HG02678 (cell line): ENCODE measurements at regions not wholly inside any gene's neighbourhood (a gene's known extent, or its start where the extent isn't known, plus 50 kb on each side); places are given as distances from the start of the nearest gene placed in this dataset.

ENCODE experiments used
- ATAC-seq: cut with Tn5 transposase; IDR thresholded peaks from one replicate; pipeline ENCODE4 v1.9.1; 2021; ENCODE audit warnings: mild to moderate bottlenecking, moderate library complexity; ENCODE audit not compliant: unreplicated experiment

DNA sequence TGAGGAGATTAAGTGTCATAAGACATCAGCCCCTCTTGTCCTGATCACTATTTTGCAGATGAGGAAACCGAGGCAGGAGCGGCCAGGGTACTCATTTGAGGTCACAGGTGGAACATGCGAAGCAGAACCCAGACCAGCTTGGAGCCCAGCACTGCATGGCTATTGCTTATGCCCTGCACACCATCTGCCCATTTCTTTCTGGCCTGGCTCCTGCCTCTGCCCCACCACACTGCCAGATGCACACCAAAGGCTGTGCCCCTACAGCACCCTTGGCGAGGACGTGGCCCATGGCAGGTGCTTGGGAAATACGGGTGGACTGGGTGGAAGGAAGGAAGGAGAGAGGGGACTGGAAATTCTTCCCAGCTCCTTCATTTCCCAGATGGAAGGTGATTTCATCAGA is 222.9 kb downstream of the CTTN start:
- ATAC-seq, result no peak

DNA sequence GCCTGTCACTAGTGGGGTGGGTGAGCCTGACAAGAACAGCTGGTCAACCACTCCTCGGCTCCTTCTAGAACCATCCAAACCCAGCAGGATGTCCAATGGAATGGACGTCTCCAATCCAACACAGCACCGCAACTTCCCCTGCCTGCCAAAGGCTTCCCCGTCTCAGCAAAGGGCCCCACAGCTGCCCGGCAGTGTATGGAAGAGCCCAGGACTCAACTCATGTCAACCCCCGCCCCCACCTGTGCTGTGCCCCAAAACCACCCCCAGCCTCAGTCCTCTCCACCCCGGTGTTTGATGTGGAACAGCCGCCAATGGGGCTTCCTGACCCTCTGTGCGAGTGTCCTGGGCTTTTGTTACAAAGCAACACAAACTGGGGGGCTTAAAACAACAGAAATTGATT is 223.8 kb downstream of the CTTN start:
- ATAC-seq, result no peak

DNA sequence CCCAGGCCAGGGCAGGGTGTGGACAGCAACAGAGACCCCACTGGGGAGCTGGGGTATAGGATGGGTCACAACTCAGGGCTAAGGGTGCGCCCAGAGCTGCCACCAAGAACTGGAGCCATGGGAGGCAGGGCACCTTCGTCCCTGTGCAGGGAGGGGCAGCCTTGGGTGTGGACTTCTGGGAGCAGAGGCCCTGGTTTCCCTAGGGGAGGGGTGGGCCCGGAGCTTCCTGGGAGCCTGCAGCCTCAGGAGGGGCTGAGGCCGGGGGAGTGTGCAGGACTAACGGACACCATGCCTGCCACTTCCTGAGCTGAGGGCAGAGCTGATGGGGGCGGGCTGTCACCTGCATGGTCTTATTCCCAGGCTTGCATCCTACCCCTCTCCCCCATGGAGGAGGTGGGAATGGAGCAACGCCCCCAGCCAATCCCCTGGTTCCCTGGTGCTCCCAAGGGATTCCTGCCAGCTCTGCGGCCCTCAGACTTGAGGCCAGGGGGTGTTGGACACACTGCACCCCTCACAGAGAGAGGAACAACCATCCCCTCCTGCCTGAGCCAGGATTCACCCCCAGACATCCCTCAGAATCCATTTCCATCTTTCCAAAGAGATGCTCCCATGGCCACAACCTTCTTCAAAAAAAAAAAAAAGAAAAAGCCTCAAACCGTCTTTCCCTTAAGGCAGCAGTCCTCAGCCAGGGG is 225.7 kb downstream of the CTTN start:
- ATAC-seq, result no peak

DNA sequence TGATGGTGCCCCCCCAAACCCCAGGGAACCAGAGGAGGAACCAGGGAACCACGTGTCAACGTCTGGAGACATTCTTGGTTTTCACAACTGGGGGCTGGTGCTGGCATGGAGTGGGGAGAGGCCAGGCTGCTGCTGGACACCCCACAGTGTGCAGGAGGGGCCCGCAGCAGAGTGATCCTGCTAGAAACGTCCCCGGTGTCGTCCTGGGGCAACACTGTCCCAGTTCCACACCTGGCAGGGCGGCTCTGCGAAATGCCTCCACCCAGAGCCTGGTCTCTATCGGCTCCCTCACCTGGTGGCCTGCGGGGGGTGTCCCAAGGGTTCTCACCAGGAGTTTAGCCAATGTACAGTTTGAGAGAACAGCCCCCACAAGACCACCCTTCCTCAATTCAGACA is 226.3 kb downstream of the CTTN start:
- no peak for ATAC-seq

DNA sequence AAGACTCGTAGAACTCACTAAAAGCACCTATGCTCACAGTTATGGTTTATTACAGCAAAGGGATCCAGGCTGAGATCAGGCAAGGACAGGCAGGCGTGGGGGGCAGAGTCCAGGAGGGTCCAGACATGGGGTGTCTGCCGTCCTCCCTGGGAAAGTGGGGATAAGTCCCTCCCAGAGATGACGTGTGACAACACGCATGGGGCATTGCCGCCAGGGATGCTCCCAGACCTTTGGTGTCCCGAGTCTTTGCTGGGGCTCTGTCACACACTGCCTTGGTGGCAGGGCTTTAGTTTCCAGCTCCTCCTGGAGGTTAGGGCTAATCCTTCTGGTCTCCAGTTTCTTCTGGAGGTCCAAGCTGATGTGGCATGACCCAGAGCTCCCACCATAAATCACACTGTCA is 226.7 kb downstream of the CTTN start:
- ATAC-seq, result no peak

DNA sequence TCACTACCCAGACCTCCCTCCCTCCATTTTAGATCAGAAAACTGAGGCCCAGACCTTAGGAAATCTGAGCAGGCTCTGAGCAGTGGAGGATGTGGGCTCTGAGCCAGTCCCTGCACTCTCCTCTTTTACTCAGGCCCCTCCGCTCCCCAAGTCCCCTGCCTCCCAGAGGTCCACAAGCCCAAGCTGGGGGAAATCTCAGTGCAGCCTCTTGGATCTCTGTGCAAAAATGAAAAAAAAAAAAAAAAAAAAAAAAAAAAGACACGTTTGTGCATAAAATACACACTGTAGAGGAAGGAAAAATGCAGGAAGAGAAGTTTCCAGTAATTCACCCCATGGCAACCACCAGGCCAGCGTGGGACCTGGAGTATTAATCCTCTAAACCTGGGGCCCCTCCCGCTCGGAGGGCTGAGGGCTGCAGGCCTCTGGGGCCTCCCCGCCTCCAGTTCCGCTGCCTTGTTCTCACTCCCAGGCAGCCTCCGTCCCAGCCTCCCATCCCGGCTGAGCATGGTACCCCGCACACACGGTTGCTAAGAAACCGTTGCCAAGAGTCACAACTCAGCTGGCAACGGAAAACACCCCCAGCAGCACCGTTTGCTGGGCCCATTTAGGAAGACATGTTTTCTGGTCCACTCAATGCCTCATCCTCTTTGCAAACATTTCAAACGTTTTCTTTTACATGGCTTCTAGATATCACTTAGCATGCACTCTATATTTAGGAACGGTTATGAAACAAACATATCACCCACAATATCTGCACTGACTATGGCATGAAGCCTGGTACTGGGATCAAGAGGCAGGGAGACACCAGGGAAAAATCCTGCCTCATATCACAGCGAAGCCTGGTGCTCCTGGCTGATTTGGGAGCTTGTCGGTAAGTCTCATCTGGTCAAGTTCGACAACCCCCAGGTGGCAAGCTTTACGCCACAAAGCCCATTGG is 227.5 kb downstream of the CTTN start:
- ATAC-seq, result no peak

DNA sequence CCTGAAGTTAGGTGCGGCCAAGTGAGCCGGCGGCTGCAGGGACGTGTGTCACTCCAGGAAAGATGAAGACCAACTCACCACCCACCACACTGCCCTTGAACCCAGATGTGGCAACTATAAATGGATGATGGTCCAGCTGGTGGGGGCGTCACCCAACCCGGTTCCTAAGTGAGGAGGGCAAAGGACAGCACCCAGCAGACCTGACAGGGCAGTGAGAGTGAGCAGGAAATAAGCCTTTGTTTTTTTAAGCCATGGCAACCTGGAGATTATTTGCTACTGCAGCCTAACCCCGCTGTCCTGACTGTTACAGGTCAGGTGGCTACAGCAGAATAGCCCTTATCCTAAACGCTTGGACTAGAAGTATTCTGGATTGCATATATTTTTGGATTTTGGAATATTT is 228.9 kb downstream of the CTTN start:
- ATAC-seq, result no peak

DNA sequence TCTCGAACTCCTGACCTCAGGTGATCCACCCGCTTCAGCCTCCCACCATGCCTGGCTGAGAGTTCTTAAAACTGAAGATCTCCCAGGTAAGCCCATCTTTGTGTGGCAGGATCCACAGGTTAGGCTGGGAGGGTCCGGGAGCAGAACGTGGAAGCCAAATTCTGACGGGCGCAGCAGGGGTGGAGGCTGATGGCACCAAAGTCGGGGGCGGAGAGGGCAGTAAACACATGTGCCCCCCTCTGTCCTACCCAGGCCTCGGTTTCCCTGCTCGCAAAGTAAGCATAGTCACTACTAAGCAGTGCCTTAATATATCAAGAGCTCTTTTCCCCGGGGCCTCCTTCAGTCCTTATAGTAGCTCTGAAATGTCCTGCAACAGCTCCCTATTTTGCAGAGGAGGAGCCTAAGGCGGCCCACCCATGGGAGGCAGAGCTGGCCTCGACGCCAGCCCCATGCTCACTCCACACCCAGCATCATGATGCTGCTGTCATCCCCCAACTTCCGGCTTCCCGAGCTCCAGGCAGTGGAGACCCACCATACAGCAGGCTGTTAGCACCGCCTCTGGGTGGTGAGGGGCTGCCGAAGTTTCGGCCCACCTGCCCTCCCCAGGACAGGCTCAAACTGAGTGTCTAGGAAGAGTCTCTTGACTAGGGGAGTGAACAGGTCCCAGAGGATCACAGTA is 230.0 kb downstream of the CTTN start:
- ATAC-seq, result no peak

DNA sequence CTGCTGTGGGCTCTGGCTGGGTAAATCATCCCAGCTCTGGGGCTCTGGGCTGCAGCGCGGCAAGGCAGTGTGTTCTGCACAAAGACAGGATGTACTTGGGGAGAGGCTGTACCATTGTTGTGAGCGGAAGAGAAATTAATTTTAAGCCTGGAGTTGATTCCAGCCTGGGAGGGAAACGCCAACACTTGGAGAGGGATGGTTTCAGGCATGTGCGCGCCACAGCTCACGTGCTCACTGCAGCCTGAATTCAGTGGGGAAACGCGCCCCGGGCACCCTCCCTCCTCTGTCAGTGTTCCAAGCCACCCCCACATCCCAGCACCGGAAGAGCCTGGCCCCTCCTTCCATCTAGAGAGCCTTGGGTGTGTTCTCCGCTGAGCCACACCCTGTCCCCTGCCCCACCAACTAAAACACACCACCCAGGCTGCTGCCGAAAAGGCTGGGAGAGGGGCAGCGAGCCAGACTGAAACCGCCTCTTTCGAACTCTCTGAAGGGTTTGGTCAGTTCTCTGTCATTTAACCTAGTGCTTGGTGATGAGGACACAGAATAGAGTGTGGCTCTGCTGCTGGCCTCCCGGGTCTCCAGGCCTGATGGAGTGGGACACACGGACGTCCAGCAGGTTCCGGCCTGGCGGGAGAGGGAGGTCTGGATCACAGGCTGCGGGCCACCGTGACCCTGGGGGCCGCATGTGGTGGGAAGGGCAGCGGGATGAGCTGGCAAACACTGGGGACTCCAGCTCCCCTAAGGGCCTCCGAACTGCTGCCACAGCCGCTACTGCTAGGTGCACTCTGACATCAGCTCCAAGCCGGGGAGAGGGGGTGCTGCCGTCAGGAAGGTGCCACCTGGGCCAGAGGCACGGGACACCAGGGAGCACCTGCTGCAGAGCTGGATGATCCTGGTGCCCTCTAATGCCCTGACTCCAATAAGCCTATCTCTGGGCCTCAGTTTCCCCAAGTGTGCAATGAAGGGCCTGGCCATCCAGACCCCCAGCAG is 230.8 kb downstream of the CTTN start:
- ATAC-seq, result no peak

DNA sequence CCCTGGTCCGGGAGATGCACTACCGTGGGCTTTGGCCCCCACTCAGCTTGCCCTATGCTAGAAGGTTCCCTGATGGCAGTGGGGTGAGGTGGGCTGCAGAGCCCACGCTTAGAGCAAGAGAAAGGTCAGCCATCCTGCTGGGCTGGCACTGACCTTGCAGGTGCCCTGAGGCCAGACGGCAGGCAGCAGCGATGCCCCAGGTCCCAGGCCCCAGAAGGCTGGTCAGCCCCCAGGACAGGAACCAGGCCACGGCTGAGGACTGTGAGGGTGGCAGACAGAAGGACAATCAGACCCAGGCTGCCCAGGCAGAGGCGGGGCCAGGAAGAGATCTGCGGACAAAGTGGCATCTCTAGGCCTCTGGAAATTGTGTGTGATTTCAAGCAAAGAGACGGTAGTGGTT is 231.7 kb downstream of the CTTN start:
- no peak for ATAC-seq

DNA sequence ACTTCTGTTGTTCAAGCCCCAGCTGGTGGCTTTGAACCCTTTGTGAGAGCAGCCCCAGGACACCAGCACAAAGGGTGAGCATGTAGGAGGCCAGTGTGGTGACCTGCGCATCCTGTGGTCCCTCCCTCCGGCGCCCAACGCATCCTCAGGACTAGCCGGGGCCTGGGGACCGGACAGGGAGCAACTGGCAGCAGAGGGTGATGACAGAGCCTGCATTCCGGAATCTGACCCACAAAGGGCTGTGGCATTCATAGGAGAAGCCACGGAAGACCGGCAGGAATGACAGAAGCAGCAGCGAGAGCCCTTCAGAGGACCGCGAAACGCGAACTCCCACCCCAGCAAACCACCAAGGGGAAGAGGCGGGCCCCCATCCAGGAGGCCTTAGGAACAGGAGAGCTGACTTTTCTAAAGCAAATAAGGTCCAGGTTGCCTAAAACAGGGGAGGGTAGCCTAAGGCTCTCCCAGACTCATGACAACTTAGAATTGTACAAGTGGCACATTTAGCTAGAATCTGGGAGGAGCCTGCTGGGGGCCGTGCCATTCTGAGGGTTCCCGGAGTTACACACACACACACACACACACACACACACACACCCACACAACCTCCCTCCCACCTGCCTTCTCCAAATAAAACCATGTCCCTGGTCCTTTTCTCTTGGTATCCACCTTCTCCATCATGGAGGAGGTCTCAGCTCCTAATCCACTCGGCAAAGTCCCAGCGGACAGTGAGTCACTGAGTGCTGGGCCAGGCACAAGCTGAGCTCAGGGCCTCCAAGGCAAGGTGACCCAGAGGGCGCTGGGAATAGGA is 232.7 kb downstream of the CTTN start:
- no peak for ATAC-seq

DNA sequence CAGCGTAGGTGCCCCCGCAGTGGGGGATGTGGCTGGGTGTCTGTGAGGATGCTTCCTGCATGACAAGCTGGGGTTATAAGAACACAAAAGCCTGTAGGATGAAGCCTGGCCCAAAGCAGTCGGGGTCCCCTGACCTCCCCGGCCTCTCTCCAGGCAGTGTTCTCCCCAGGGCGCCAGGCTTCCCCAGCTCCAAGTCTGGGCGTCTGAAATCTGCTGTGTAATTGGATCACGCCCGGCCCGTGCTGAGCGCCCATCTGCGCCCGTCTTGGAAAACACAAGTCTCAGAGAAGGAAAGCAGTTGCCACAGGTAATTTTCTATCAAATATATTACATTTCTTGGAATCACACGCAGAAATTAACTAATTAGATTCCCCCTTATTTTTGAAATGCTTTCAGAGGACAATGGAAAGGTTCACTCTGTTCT is 233.3 kb downstream of the CTTN start:
- no peak for ATAC-seq

DNA sequence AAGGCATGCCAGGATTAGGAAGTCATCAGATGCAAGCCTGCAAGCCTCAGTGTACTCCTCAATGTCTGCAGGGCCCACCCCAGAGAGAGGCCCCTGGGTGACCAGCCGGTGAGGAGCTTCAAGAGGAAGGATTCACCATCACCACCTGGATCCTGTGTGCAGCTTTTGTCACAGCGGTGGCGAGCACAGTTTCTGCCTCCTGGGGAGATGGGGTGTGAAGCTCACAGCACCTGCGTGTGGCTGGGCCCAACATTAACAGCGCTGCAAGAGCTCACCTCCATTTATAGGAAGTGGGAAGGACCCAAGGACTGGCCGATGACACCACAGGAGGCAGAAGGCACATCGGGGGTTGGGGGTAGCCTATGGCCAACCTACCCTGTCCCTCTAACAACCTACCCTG is 235.3 kb downstream of the CTTN start:
- no peak for ATAC-seq

DNA sequence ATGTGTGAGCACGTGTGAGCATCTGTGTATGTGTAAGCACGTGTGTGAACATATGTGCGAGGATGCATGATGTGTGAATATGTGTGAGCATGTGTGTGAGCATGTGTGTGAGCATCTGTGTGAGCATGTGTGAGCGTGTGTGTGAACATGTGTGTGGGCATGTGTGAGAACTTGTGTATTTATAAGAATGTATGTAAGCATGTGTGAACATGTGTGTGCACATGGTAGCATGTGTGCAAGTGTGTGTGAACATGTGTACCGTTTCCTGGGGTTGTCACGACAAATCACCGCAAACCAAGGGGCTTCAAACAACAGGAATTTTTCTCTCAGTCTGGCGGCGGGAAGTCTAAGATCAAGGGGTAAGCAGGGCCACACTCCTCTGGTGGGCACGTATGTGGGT is 238.3 kb downstream of the CTTN start:
- no peak for ATAC-seq

DNA sequence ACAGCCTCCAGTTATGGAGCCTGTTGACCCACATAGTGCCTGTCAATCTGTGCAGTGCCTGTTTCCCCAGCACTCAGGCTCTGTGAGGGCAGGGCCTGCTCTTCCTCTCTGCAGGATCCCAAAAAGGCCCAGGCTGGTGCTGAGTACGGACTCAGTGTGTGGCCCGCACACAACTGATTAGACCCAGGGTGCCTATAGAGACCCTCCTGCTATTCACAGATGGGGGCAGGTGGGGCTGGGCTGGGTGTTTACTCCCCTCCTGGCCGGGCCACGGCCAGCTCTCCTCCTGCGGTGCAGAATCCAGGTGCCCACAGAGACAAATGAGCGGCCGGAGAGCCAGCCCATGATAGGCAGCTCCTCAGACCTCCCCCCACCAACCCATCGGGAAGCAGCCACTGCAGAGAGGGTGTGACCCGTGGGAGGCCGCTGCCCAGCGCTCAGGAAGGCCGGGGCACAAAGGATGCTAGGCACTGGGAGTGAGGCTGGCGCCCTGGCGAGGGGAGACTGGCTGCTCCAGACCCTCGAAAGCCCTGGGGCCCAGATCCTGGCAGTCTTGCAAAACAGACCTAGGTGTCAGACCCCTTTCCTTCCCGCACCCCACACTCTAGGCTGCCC is 239.0 kb downstream of the CTTN start:
- ATAC-seq, result no peak

DNA sequence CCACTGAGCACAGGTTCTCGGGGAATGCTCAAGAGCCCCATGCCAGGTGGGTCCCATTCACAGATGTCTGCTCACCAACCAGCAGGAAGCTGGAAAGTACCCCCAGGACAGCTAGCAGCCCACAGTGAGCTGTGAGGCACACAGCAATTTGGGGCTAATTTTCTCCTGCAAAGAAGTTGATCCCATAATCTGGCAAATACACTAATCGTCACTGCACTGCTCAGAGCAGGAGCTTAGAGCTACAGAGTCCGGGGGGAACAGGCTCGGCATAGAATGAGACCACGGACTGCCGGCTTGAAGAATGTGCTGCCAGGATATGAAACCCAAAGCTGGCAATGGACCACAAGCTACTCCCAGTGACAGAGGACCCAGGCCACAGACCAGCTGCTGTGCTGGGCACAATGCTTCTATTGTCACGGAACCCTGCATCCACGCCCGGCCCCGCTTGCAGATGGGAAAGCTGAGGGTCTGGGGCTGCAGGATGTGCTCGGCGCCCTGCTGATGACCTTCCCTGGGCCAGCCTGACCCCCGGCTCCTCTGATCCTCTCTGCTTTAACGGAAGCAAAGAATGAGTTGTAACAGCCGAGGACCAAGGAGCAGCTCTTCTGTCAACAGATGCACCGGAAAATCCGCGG is 239.7 kb downstream of the CTTN start:
- ATAC-seq, result no peak

DNA sequence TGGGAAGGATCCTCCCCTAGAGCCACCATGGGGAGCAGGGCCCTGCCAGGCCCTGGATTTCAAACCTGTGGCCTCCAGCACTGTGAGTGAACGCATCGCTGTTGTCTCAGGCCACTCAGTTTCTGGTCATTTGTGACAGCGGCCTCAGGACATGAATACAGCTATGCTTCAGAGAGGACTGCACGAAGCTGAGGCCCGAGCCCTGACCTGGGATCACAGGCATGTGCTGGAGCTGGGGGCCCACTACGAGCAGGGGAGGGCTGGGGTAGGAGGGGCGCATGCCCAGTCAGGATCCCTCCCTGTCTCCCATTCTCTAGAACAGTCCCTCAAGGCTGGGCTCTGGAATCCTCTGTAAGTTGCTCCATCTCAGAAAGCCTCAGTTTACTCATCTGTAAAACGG is 242.1 kb downstream of the CTTN start:
- ATAC-seq, result no peak

DNA sequence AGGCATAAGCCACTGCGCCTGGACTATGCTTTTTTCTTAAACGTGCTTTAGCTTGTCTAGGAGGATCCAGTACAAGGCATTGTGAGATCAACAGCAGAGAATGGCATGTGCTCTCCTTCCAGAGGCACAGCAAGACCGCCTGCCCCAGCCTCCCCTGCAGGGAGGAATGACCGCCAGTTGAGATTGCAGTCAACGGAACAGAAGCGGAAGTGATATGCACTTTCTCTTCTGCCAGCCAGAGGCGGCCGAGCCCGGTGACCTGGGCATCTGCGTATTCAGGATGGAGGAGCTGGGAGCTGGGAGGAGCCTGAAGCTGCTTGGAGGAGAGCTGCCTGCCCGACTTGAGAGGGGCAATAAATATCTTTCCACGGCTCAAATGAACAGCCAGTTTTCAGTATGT is 243.0 kb downstream of the CTTN start:
- ATAC-seq, result no peak

DNA sequence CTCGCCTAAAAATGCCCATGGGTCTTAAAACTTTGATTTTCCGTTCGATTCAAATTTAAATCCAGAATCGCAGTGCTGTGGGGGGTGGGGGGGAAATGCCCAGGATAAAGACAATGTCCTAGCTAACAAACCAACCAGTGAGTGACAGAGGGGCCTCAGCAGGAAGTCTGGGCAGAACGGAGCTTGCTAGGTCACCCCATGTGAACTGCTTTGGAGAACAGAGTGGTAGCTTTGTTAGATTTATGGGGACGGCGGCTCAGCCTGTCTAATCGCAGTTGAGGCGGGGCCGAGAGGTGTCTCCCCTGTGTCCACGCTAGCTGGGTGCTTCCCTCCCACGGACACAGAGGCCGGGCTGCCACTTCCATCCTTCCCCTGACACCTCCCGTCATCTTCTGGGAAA is 243.9 kb downstream of the CTTN start:
- ATAC-seq, result no peak
